ENCODE measurements at regions not wholly inside any gene's neighbourhood (a gene's known extent, or its start where the extent isn't known, plus 50 kb on each side); places are given as distances from the start of the nearest gene placed in this dataset.
"Not testable (repeated sequence)": the region's sequence is repeated elsewhere in the genome, so short reads cannot be mapped to it uniquely, and the experiment has no call there.

GRCh38 chr6:965343-965742 lies 272.4 kb upstream of the EXOC2 start:
- no peak for DNase-seq (ENCODE audit: extremely low read depth, low read depth, low spot score)

- DNase-seq (ENCODE audit: extremely low read depth, low read depth, low spot score): no peak
These were observed 270.5 kb upstream of the EXOC2 start for GRCh38 chr6:963456-963855.

GRCh38 chr6:961407-961960 lies 268.5 kb upstream of the EXOC2 start:
- no peak for DNase-seq (ENCODE audit: extremely low read depth, low read depth, low spot score)

DNA sequence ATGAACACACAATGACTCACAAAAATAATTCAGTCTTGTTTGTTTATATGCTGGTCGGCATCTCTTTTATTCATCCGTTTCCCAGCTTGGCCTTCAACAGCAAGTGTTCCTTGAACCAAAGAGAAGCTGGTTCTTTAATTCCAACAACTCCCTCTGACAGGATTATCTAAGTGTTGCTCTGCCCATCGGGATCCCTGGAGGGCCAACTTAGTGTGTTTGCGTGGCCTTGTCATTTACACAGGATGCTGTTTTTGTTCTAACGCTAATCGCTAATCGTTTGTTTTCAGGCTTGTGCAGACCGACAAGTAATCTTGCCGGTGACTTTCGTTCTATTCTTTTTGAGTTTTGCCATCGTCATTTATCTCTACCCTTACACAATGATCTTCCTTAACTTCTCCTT lies 267.4 kb upstream of the EXOC2 start:
- DNase-seq (ENCODE audit: extremely low read depth, low read depth, low spot score): no peak

- no peak for DNase-seq (ENCODE audit: extremely low read depth, low read depth, low spot score)
These were observed 265.5 kb upstream of the EXOC2 start for GRCh38 chr6:958488-958887.

GRCh38 chr6:951399-952181 lies 258.7 kb upstream of the EXOC2 start:
- DNase-seq (ENCODE audit: extremely low read depth, low read depth, low spot score): no peak

DNA sequence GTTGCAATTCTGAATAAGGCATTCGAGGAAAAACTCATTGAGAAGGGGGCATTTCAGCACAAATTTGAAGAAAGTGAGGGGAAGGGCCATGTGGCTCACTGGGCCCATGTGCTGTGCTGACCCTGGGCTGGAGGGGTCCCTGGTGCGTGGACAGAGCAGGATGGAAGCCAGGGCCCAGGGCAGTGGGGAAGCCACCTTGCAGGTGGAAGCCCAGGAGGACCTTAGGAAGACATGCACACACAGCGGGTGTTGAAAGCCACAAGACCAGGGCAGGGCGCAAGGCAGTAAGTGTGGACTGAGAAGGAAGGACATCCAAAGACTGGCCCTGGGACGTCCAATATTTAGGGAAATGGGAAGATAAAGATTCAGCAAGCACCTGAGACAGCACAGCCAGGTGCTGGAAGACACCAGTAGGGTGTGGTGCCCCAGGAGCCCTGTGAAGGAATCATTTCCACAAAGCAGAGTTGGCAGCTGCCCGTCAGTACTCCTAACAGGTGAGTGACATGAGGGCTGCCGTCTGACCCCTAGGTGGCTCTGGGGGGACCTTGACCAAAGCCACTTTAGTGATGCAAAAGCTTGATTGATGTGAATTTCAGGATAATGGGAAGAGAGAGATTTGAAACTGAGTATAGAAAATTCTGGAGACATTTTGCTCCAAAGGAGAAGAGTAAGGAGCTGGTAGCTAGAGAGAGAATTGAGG lies 254.4 kb upstream of the EXOC2 start:
- DNase-seq (ENCODE audit: extremely low read depth, low read depth, low spot score): no peak

DNA sequence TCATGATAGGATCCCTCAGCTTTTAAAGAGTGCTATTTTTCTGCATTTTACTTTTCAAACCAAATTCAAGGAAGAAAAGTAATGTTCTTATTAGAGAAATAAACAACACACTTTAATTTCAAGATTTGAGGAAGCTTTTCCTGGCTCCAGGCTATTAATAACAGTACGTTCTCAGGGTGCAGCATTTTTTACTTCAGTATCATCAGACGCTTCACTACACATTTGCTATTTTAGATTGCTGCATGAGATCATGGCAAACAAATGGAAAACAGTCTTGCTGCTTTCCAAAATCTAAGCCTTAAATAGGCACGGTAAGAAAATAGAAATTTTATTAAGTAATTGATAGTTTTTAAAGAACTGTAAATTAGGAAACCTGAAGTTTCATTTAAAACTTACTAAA lies 253.6 kb upstream of the EXOC2 start:
- DNase-seq (ENCODE audit: extremely low read depth, low read depth, low spot score): no peak

GRCh38 chr6:939526-940252 lies 246.8 kb upstream of the EXOC2 start:
- DNase-seq (ENCODE audit: extremely low read depth, low read depth, low spot score): no peak

- DNase-seq (ENCODE audit: extremely low read depth, low read depth, low spot score): no peak
These were observed 246.0 kb upstream of the EXOC2 start for GRCh38 chr6:938916-939315.

GRCh38 chr6:938271-938905 lies 245.4 kb upstream of the EXOC2 start:
- DNase-seq (ENCODE audit: extremely low read depth, low read depth, low spot score): no peak

GRCh38 chr6:935582-935981 lies 242.6 kb upstream of the EXOC2 start:
- DNase-seq (ENCODE audit: extremely low read depth, low read depth, low spot score): no peak

GRCh38 chr6:934686-935085 lies 241.7 kb upstream of the EXOC2 start:
- DNase-seq (ENCODE audit: extremely low read depth, low read depth, low spot score): no peak

- not testable (repeated sequence) for DNase-seq (ENCODE audit: extremely low read depth, low read depth, low spot score)
These were observed 239.0 kb upstream of the EXOC2 start for GRCh38 chr6:931919-932318.

GRCh38 chr6:927157-927556 lies 234.2 kb upstream of the EXOC2 start:
- DNase-seq (ENCODE audit: extremely low read depth, low read depth, low spot score): no peak

DNA sequence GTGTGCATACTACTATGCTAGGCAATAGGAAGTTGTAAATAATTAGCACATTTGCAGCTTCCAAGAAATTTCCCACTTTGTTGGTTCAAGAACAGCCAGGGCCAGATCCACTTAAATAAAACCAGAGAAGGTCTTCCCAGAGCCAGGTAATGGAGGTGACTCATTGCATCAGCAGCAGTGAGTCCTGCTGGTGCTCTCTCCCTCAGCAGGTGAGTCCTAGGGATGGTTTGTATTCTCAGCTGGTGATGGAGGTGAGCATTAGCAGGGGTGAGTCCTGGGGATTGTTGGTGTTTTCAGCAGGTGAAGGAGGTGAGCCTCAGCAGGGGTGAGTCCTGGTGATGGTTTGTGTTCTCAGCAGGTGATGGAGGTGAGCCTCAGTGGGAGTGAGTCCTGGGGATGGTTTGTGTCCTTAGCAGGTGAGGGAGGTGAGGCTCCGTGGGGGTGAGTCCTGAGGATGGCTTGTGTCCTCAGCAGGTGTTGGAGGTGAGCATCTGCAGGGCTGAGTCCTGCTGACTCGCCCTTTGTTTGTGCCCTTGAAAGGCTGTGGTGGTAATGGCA lies 232.8 kb upstream of the EXOC2 start:
- no peak for DNase-seq (ENCODE audit: extremely low read depth, low read depth, low spot score)

DNA sequence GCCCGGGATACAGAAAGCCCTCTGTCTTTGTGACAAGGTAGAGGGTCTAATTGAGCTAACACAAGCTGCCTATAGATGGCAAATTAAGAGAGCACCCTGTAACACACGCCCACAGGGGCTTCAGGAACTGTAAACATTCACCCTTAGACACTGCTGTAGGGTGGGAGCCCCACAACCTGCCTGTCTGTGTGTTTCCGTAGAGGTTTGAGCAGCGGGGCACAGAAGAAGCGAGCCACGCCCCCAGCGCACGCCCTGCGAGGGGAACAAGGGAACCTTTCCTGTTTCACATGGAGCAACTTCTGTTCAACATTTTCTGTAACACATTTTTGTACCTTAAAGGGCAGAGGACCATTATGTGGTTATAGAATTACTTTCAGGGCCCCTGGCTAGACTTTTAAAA lies 231.7 kb upstream of the EXOC2 start:
- no peak for DNase-seq (ENCODE audit: extremely low read depth, low read depth, low spot score)

GRCh38 chr6:921400-921799 lies 228.5 kb upstream of the EXOC2 start:
- no peak for DNase-seq (ENCODE audit: extremely low read depth, low read depth, low spot score)

DNA sequence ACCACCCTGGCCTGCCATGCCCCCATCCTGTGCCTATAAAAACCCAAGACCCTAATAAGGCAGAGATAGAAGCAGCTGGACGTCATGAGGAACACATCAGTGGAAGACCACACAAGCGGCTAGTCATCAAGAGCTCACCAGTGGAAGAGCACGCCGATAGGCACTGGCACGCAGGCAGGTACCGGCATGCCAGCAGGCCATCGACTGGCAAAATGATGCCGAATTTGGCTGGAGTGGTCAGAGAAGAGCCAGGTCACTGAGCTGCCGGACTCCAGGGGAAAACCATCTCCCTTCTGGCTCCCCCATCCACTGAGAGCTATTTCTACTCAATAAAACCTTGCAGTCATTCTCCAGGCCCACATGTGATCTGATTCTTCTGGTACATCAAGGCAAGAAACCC lies 227.6 kb upstream of the EXOC2 start:
- DNase-seq (ENCODE audit: extremely low read depth, low read depth, low spot score): no peak

DNA sequence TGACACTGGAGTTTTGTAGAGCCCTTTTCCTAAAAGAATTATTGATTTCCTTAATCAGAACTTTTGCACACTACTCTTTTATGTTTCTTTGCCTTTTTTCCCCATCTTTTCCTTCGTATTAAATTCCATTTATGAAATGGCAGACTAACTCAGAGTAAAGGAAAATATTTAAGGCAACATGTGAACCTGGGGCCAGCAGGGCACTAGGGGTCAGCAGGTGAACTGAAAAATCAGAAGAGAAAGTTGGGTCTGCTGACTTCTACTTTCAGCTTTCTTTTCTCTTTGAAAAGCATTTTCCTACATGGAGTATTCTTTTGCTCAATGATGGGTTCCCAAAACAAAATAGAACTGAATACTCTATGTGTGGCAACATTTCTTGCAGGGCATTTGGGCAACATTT lies 226.6 kb upstream of the EXOC2 start:
- no peak for DNase-seq (ENCODE audit: extremely low read depth, low read depth, low spot score)

GRCh38 chr6:917939-918338 lies 225.0 kb upstream of the EXOC2 start:
- no peak for DNase-seq (ENCODE audit: extremely low read depth, low read depth, low spot score)

Data from glomerular endothelial cell (primary cell).